GM10266 (cell line): ENCODE measurements at regions not wholly inside any gene's neighbourhood (a gene's known extent, or its start where the extent isn't known, plus 50 kb on each side); places are given as distances from the start of the nearest gene placed in this dataset.
"Not testable (repeated sequence)": the region's sequence is repeated elsewhere in the genome, so short reads cannot be mapped to it uniquely, and the experiment has no call there.

Source experiments
- DNase-seq: peaks from one replicate; pipeline ENCODE4 v3.0.0; 2012; ENCODE audit errors: extremely low spot score
- TF ChIP-seq, protein P1 (sequence below): IDR thresholded peaks from 2 replicates; pipeline ENCODE4 v1.5.1; 2012; ENCODE audit warnings: mild to moderate bottlenecking, low read depth; ENCODE audit not compliant: control insufficient read depth, insufficient read depth; ENCODE audit errors: missing control alignments

DNA sequence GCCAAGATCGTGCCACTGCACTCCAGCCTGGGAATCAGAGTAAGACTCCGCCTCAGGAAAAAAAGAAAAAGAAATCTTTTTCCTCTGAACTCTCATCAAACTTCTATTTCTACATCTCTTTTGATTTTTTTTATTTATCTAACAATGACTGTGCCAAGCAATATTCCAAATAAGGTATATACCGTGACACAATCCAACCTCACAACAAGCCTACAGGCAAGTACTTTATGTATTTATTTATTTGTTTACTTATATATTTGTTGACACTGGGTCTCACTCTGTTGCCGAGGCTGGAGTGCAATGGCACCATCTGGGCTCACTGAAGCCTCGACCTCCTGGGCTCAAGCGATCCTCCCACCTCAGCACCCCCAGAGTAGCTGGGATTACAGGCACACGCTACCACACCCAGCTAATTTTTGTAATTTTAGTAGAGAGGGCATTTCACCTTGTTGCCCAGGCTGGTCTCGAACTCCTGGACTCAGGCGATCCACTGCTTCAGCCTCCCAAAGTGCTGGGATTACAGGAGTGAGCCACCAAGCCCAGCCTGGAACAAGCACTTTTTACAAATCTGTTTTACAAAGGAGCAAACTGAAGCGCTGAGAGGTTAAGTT, 94.9 kb upstream of the CHD2 start:
- TF ChIP-seq, protein P1, sequence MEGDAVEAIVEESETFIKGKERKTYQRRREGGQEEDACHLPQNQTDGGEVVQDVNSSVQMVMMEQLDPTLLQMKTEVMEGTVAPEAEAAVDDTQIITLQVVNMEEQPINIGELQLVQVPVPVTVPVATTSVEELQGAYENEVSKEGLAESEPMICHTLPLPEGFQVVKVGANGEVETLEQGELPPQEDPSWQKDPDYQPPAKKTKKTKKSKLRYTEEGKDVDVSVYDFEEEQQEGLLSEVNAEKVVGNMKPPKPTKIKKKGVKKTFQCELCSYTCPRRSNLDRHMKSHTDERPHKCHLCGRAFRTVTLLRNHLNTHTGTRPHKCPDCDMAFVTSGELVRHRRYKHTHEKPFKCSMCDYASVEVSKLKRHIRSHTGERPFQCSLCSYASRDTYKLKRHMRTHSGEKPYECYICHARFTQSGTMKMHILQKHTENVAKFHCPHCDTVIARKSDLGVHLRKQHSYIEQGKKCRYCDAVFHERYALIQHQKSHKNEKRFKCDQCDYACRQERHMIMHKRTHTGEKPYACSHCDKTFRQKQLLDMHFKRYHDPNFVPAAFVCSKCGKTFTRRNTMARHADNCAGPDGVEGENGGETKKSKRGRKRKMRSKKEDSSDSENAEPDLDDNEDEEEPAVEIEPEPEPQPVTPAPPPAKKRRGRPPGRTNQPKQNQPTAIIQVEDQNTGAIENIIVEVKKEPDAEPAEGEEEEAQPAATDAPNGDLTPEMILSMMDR = no peak
- no peak for DNase-seq

DNA sequence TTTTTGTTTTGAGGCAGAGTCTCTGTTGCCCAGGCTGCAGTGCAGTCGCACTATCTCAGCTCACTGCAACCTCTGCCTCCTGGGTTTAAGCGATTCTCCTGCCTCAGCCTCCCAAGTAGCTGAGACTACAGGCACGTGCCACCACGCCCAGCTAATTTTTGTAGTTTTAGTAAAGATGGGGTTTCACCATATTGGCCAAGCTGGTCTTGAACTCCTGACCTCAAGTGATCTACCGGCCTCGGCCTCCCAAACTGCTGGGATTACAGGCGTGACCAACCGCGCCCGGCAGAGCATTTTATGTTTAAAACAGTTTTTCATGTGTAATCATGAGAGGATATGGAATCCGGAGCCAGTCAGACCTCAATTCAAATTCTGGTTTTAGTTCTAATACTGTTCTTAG, 94.0 kb upstream of the CHD2 start:
- not testable (repeated sequence) for DNase-seq

DNA sequence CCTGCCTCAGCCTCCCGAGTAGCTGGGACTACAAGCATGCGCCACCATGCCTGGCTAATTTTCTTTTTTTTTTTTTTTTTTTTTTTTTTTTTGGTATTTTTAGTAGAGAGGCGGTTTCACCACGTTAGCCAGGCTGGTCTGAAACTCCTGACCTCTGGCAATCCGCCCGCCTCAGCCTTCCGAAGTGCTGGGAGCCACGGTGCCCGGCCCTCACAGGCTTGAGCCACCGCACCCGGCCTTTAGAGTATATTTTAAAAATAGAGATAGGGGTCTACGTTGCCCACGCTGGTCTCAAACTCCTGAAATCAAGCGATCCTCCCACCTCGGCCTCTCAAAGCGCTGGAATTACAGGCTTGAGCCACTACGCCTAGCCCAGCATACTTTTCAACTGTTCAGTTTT, 93.4 kb upstream of the CHD2 start:
- no peak for DNase-seq
- TF ChIP-seq, protein P1 = no peak

DNA sequence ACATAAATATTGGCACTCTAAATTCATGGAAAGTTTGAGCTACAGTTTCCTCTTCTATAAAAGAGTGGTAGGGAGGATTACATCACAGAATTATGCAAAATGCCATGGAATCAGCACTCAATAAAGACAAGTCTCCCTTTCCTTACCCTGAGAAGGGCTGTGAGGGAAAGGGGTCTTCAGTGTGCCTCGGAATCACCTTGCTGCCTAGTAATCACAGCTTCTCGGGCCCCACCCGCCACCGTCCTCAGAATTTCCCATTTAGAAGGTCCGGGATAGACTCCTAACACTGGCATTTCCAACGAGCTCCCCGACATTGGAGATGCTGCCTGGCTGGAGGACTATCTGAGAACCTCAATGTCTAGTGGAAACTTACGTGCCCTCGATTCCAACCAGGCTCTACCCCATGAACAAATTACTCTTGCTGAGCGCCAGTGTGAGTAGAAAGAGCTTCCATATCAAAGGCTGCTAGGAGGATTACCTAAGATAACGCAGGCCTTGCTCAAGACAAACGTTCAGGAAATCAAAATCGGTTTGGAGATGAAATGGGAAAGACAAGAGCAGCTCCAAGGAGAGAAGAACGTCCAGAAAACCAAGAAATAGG, 92.1 kb upstream of the CHD2 start:
- TF ChIP-seq, protein P1 = no peak
- no peak for DNase-seq

DNA sequence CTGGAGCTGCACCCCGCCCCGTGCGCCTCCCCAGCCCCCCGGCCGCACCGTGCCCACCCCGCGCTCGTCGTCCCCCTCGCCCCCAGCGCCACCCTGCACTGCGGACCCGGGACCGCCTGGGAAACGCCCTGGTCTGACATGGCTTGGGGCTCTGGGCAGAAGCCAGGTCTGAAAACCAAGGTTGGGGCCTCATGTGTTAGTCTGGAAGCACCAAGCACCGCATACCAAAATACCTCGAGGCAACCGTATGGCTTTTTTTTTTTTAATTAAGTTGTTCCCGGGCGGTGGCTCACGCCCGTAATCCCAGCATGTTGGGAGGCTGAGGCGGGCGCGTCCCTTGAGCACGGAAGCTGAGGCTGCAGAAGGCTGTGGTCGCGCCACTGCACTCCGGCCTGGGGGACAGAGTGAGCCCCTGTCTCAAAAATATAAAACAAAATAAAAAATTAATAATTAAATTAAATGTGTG, 91.5 kb upstream of the CHD2 start:
- DNase-seq = peak; percentile 67
- TF ChIP-seq, protein P1 = no peak

DNA sequence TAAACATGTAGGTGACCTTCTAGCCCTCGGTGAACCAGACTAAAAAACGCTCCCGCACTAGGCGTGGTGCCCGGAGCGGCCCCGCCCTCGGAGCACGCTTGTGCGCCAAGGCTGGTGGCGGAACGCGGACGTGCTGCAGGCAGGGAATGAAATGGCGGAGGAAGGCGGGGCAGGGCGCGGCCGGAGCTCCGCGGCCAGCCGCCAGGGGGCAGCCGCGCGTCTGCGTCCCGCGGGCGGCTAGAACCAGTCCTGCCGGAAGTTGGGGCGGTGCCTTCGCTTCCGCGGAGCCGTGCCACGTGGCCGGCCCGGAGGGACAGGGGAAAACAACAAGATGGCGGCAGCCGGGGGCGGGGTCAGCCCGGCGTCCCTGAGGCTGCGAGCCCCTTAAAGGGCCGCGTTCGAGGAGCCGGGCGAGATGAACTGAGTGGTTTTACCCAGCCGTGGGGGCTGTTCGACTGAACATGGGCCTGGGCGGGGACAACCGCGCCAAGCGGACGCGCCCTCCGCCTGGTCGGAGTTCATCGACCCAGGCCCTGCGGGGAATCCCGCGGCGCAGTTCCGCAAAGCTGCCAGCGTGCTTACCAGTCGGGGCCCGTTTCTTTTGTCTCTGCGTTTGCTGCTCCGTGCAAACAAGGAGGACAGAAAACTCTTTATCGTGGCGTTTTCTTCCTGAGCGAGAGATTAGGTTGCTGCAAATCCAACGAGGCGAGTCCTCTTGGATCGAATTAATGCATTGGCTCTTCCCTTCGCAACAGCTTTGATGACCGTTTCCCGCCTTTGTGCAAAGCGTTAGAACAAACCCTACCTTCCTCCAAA, 90.9 kb upstream of the CHD2 start:
- TF ChIP-seq, protein P1 = peak; percentile 99

DNA sequence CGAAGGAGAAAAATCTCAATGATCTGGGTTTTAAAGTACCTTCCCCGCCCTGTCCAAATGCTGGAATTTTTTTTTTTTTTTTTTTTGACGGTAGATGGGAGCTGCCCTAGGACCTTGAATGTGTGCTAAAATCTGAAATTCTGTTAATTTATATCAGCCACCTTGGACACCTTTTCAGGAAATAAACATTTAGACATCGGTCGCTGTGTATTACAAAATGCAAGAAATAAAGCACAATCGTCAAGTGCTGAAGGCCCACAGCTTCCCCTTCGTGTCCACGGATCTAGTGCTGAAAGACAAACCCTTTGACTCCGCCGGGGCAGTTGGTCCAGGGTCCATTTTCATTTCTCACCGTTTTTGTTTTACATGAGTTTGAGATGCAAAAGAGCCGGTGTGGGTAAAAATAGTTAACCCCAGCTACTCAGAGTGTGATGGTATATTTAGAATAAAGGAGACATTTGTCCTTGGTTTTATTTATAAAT, 90.2 kb upstream of the CHD2 start:
- peak; percentile 64 for DNase-seq
- TF ChIP-seq, protein P1 = no peak

More for the DNA sequence above, 90.9 kb upstream of the CHD2 start:
- DNase-seq = peak; percentile 96
